Epithelial cell of proximal tubule (primary cell): ENCODE measurements at regions not wholly inside any gene's neighbourhood (a gene's known extent, or its start where the extent isn't known, plus 50 kb on each side); places are given as distances from the start of the nearest gene placed in this dataset.

Experiments
- DNase-seq: peaks from one replicate; pipeline ENCODE4 v3.0.0-alpha.2; 2011; ENCODE audit warnings: low read depth
- H3K4me3 ChIP-seq: 2 replicates; pipeline ENCODE4 v1.5.1; 2011; ENCODE audit warnings: low read depth, mild to moderate bottlenecking, low read length
- TF ChIP-seq, protein P1 (sequence below): conservative IDR thresholded peaks from 2 replicates; pipeline ENCODE4 v1.5.1; 2012; ENCODE audit warnings: low read depth, mild to moderate bottlenecking, low read length

- TF ChIP-seq, protein P1, sequence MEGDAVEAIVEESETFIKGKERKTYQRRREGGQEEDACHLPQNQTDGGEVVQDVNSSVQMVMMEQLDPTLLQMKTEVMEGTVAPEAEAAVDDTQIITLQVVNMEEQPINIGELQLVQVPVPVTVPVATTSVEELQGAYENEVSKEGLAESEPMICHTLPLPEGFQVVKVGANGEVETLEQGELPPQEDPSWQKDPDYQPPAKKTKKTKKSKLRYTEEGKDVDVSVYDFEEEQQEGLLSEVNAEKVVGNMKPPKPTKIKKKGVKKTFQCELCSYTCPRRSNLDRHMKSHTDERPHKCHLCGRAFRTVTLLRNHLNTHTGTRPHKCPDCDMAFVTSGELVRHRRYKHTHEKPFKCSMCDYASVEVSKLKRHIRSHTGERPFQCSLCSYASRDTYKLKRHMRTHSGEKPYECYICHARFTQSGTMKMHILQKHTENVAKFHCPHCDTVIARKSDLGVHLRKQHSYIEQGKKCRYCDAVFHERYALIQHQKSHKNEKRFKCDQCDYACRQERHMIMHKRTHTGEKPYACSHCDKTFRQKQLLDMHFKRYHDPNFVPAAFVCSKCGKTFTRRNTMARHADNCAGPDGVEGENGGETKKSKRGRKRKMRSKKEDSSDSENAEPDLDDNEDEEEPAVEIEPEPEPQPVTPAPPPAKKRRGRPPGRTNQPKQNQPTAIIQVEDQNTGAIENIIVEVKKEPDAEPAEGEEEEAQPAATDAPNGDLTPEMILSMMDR: no peak
- no peak overlapping the region for H3K4me3 ChIP-seq
- DNase-seq: no peak
Measured at GRCh38 chr1:17891205-17892110, 136.3 kb downstream of the ACTL8 start.

DNA sequence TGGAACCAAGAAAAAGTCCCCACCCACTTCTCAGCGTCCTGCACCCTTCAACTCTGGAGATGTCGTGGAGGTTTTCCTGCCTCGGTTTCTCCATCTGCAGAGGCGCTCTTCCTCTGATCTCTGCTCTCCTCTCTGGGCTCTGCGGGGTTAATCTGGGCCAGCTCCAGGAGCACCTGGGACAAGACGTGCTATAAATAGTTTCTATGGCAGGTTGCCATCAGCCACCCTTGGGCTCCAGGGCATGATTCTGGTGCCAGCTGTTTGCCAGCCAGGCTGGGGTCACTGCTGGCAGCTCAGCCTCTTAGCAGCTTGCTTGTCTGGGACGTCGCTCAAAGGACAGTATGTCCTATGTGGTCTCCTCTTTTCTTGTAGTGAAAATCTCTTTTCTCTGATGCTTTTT is 137.1 kb downstream of the ACTL8 start:
- TF ChIP-seq, protein P1: no peak
- DNase-seq: no peak
- no peak overlapping the region for H3K4me3 ChIP-seq

DNA sequence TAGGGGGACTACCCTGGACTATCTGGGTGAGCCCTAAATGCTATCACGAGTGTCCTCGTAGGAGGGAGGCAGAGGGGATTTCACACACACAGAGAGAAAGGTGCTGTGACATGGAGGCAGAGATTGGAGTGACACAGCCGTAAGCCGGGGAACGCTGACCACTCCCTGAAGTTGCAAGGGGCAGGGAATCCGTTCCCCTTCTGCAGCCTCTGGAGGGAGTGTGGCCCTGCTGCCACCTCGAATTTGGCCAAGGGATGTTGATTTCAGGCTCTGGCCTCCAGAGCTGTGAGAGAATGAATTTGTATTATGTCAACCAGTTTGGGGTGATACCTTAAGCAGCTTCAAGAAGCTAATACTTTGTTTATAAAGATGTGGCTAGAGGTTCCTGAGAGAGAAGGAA is 137.7 kb downstream of the ACTL8 start:
- no peak for DNase-seq
- no peak overlapping the region for H3K4me3 ChIP-seq
- TF ChIP-seq, protein P1: no peak

GRCh38 chr1:17893891-17894631 is 138.9 kb downstream of the ACTL8 start:
- H3K4me3 ChIP-seq: no peak overlapping the region
- TF ChIP-seq, protein P1: no peak
- DNase-seq: no peak

GRCh38 chr1:17895401-17895800 is 140.3 kb downstream of the ACTL8 start:
- TF ChIP-seq, protein P1: no peak
- no peak overlapping the region for H3K4me3 ChIP-seq
- no peak for DNase-seq

DNA sequence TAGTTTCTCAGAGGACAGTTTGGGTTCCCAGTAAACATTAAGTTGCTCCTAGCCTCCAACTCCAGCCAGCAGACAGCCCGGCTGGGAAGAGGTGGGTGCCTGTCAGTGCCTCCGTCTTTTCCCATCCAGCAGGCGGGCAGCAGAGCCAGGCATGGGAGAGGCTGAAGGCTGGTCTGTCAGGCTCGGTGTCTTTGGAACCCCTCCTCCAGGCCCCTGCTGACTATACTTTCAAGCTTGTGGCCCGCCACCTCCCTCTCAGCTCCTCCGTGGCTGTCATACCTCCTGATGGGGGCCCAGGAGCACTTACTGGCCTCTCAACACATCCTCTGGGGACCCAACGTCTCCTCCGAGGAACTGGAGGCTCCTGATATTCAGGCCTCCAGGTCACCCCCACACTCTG is 140.9 kb downstream of the ACTL8 start:
- DNase-seq: no peak
- TF ChIP-seq, protein P1: no peak
- H3K4me3 ChIP-seq: no peak overlapping the region
